ENCODE measurements at regions not wholly inside any gene's neighbourhood (a gene's known extent, or its start where the extent isn't known, plus 50 kb on each side); places are given as distances from the start of the nearest gene placed in this dataset.

GRCh38 chr2:4247791-4248190, 544.4 kb downstream of the DCDC2C start:
- TF ChIP-seq POLR2AphosphoS5 (IDR thresholded peaks at IDR 0.05) (no peak), CTCF (IDR thresholded peaks at IDR 0.05) (no peak), POLR2A (IDR thresholded peaks at IDR 0.05) (no peak)

All from breast epithelium (tissue), 3 donors.